HG03442 (cell line): ENCODE measurements at regions not wholly inside any gene's neighbourhood (a gene's known extent, or its start where the extent isn't known, plus 50 kb on each side); places are given as distances from the start of the nearest gene placed in this dataset.
"Not testable (repeated sequence)": the region's sequence is repeated elsewhere in the genome, so short reads cannot be mapped to it uniquely, and the experiment has no call there.

Source experiments
- ATAC-seq: cut with Tn5 transposase; IDR thresholded peaks from one replicate; pipeline ENCODE4 v1.9.1; 2021; ENCODE audit warnings: mild to moderate bottlenecking, moderate library complexity; ENCODE audit not compliant: unreplicated experiment

DNA sequence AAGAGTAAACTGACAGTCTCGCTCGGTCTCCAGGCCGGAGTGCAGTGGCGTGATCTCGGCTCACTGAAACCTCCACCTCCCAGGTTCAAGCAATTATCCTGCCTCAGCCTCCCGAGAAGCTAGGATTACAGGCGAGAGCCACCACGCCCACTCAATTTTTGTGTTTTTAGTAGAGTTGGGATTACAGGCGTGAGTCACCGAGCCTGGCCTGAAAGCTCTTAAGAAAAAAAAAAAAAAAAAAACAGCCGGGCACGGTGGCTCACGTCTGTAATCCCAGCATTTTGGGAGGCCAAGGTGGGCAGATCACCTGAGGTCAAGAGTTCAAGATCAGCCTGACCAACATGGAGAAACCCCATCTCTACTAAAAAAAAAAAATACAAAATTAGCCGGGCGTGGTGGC lies 55.3 kb upstream of the THOC2 start:
- not testable (repeated sequence) for ATAC-seq

DNA sequence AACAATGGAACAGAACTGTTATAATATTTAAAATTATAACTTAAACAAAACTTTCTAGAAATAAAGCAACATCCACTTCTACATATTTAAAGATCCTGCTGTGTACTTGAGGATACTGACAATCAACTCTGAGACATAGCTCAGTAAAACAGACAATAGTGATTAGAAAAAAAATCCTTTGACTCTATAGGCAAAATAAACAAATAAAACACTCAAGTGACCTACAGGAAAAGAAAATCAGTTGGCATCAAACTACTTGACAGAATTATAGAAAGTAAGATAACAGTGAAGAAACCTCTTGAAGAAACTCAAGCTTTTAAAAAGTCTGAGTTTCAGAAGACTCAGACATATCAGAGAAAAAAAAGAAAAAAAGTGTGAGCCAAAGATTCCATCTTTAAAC lies 55.9 kb upstream of the THOC2 start:
- ATAC-seq = no peak

DNA sequence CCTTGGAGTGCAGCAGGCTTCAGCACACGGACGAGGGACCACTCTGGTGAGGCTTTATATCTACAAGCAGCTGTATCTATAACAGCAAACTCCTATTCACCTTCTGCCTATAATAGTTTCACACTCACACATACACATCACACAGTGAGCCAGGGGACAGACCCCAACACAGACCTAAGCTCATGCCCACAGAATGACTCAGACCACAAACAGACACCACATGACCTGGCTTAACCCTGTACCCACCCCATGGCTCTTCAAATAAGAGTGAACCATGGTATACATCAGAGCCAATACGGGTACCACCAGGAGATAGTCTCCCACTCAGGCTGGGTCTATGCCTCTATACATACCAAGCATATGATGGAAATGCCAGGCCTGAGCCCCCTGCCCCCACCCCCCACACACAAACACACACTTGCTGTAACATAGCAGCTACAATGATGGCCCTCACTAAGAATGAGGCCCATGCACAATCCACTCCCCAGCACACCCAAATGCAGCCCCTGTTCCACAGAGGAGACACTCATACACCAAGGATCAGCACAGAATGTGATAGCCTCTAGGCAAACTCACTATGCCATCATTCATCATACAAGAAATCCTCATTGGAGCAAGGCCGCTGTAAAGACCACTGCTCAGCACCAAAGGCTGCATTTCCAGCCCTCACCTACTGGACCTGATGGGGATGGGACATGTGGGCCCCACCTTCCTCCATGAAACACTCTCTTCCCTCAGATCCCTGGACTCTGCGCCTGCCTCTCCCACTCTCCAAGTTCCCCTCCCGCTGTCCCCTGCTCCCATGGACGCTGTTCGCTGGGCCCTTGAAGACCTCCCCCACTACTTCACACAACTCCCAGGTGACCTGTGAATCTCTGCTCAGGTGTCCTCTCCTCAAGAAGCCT lies 62.1 kb upstream of the XIAP start:
- peak; percentile 45 for ATAC-seq

DNA sequence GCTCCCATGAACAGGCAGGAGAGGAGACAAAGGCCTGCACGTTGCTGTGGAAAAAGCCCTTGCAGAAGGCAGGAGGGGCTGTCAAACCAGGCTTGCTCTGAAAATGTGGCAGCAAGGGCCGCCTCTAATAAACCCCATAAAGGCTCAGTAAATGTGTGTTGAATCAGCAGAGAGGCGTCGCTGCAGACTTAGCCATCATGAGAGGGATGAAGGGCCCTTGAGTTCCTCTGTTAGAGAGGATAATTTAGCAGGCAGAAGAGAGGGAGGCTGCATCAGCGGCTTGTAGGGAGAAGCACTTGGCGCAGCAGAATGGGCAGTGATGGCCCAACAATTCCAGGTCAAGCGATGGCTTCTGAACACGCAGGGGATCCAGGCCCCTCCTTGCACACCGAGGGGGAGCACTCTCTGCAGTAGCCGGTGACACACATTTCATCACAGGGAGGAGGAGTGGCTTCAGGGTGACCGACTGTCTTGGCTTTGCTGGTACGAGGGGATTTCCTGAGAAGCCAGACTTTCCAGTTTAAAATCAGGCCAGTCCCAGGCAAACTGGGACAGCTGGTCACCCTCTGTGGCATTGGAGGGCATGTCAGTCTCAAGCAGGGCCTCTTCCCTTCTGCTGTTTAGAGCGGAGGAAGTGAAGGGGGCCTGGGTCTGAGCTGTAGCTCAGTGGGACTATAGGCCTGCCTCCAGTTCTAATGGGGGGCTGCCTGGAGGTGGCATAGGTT lies 61.0 kb upstream of the XIAP start:
- ATAC-seq = not testable (repeated sequence)

DNA sequence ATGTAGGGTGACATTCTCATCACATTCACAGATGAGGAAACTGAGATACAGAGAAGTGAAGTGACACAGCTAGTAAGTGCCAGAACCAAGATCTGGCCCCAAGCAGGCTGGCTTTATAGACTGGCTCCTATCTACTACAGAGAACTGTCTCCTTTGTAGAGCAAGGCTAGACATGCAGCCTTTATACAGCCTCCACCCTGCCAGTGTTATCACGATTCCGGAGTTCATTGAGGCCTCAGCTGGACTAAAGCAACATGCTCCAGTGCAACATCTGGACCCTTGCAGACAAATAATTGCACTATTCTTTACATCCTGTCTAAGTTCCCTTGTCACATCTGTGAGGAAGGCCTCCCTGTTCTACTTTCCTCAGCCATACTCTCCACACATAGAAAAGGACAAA lies 58.0 kb upstream of the XIAP start:
- no peak for ATAC-seq

DNA sequence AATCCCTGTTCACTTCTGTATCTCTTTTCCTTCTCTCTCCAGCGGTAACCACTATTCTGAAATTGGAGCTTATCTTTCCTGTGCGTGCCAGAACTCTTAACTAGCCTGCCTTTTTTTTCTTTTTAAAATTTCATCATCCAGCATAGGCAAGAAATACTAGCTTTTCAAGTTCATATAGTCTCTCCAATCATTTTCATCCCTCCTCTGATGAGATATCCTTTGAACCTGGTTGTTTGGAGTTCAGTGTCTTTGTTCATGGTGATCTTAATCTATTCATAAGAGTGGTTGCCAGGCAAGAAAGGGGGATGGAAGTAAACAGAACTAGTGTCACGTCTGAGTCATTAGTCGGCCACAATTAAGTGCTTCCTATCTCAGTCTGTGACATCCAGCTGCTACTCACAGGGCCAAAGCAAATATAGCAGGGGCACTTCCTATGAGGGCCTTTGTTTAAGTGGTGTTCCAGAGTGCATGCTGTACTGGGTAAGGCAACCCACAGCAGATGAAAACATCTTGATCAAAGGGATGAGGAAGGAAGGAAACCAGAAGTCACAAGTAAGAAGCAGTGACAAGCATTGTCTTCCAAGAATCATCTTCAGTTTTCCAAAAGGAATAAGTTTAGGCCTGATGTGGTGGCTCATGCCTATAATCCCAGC lies 56.4 kb upstream of the XIAP start:
- ATAC-seq = peak; percentile 64

DNA sequence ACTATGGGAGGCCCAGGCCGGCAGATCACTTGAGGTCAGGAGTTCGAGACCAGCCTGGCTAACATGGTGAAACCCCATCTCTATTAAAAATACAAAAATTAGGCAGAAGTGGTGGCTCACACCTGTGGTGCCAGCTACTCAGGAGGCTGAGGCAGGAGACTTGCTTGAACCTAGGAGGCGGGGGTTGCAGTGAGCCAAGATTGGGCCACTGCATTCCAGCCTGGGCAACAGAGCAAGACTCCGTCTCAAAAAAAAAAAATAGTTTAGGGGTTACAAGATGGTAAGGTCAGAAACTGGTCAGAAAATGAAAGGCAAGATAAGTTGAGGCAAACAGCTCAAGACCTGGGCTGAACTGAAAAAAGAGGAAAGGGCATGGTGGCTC lies 55.9 kb upstream of the XIAP start:
- ATAC-seq = not testable (repeated sequence)

DNA sequence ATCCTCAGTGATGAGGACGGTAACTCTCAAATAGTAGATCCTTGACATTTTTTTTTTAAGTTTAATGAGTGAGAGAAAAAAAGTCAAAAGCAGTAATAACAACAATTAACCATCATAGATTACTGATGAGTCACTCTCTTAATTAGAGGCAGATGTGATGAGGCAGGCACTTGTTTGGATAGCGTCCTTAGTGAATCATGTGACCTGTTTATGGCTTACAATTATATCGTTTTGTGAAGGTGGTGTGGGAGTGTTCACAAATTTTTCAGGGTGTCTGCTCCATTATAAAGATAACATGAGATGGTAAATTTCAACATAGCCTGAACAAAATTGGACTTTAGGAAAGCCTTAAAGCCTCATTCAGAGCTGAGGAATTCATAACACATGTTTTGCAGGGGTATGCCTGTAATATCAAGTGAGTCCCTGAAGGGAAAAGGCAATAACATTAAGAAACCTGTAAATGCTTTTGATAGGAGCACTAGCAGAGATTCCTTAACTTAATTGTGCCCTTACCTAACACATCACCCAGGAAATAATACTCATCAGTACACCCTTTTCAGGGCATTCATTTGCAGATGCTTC lies 51.9 kb upstream of the XIAP start:
- ATAC-seq = no peak

DNA sequence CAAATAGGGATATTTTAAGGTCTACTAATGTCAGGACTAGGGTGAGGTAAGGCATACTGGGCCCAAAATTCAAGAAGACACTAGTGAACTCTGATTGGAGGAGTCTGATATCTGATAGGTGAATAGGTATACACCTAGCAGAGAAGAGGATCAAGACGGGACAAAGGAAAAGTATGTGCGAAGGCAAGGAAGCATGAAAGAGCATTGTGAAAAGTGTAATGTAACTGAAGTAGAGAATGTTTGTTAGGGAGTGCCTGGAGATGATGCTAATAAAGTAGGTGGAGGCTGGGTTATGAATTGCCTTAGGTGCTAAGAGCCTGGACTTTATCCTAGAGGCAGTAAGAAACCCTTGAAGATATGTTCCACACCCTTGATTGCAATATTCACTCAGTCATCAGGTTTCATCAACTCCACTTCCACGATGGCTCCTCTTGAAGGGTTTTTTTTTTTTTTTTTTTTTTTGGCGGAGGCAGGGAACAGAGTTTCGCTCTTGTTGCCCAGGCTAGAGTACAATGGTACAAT lies 49.9 kb upstream of the XIAP start:
- ATAC-seq = no peak
